Neural progenitor cell (in vitro differentiated cells): ENCODE measurements at regions not wholly inside any gene's neighbourhood (a gene's known extent, or its start where the extent isn't known, plus 50 kb on each side); places are given as distances from the start of the nearest gene placed in this dataset.

ENCODE experiments used
- DNase-seq: peaks from one replicate; pipeline ENCODE4 v3.0.0-alpha.2; 2016; ENCODE audit warnings: low spot score
- H2AFZ ChIP-seq: fragments of 200-600 bp; sonication (generic); replicated peaks from 2 replicates; pipeline ENCODE4 v1.6.1; 2016; ENCODE audit warnings: antibody characterized with exemption
- H3F3A ChIP-seq: fragments of 200-600 bp; sonication (generic); 2 replicates; pipeline ENCODE4 v1.6.1; 2016; ENCODE audit warnings: antibody characterized with exemption, low read depth
- H3K27ac ChIP-seq: fragments of 200-600 bp; sonication (generic); 2 replicates; pipeline ENCODE4 v1.5.1; 2016; ENCODE audit warnings: mild to moderate bottlenecking
- H3K27me3 ChIP-seq: fragments of 200-600 bp; sonication (generic); 2 replicates; pipeline ENCODE4 v1.6.1; 2016; ENCODE audit warnings: mild to moderate bottlenecking, moderate library complexity
- H3K36me3 ChIP-seq: fragments of 200-600 bp; sonication (generic); 2 replicates; pipeline ENCODE4 v1.5.1; 2016
- H3K4me1 ChIP-seq: fragments of 200-600 bp; sonication (generic); 2 replicates; pipeline ENCODE4 v1.6.1; 2016; ENCODE audit warnings: mixed run types
- H3K4me2 ChIP-seq: fragments of 200-600 bp; sonication (generic); 2 replicates; pipeline ENCODE4 v1.6.1; 2016
- H3K4me3 ChIP-seq: fragments of 200-600 bp; sonication (generic); 2 replicates; pipeline ENCODE4 v1.5.1; 2016
- H3K79me2 ChIP-seq: fragments of 200-600 bp; sonication (generic); 2 replicates; pipeline ENCODE4 v1.6.1; 2016; ENCODE audit warnings: low read depth
- H3K9ac ChIP-seq: fragments of 200-600 bp; sonication (generic); 2 replicates; pipeline ENCODE4 v1.6.1; 2016
- H3K9me3 ChIP-seq: fragments of 200-600 bp; sonication (generic); 2 replicates; pipeline ENCODE4 v1.5.1; 2016; ENCODE audit warnings: low read depth
- H4K20me1 ChIP-seq: fragments of 200-600 bp; sonication (generic); 2 replicates; pipeline ENCODE4 v1.6.1; 2016; ENCODE audit warnings: low read depth
- H3K27ac Mint-ChIP-seq: 3 replicates; pipeline ENCODE4 v1.8.0; 2021; ENCODE audit warnings: mixed read lengths
- H3K27me3 Mint-ChIP-seq: 2 replicates; pipeline ENCODE4 v1.8.0; 2022; ENCODE audit warnings: low read depth, mild to moderate bottlenecking, inconsistent platforms, moderate library complexity, mixed read lengths; ENCODE audit not compliant: insufficient read depth
- H3K36me3 Mint-ChIP-seq: 3 replicates; pipeline ENCODE4 v1.8.0; 2021; ENCODE audit warnings: mixed read lengths
- H3K4me1 Mint-ChIP-seq: 3 replicates; pipeline ENCODE4 v1.8.0; 2021; ENCODE audit warnings: mixed read lengths
- H3K4me3 Mint-ChIP-seq: 3 replicates; pipeline ENCODE4 v1.8.0; 2021; ENCODE audit warnings: mild to moderate bottlenecking, moderate library complexity, mixed read lengths
- H3K9me3 Mint-ChIP-seq: 3 replicates; pipeline ENCODE4 v1.8.0; 2020; ENCODE audit warnings: mixed read lengths
- CTCF ChIP-seq: fragments of 200-600 bp; sonication (generic); IDR thresholded peaks from 2 replicates; pipeline ENCODE4 v1.5.1; 2017; ENCODE audit warnings: antibody characterized with exemption, mild to moderate bottlenecking
- EZH2 ChIP-seq: fragments of 200-600 bp; sonication (generic); IDR thresholded peaks from 2 replicates; pipeline ENCODE4 v1.6.1; 2017; ENCODE audit warnings: antibody characterized with exemption, mild to moderate bottlenecking, moderate library complexity
- EZH2phosphoT487 ChIP-seq: fragments of 200-600 bp; sonication (generic); IDR thresholded peaks from 2 replicates; pipeline ENCODE4 v1.6.1; 2017; ENCODE audit warnings: antibody characterized with exemption

- H3K27ac ChIP-seq, result no peak overlapping the region
- H3F3A ChIP-seq, result no peaks in the 10 kb centered on the region
- no peak for DNase-seq
- TF ChIP-seq EZH2phosphoT487 (no peak), EZH2 (no peak), CTCF (no peak)
- no peaks in the 10 kb centered on the region for H3K79me2 ChIP-seq
- no peak overlapping the region for H3K4me3 ChIP-seq
- Mint-ChIP-seq H3K27me3 (no peaks in the 10 kb centered on the region), H3K27ac (no peak overlapping the region), H3K9me3 (peaks cover 2% of the 10 kb centered on the region), H3K4me3 (no peak overlapping the region), H3K36me3 (no peaks in the 10 kb centered on the region), H3K4me1 (peaks cover 7% of the 10 kb centered on the region)
- no peaks in the 10 kb centered on the region for H3K4me1 ChIP-seq
- no peaks in the 10 kb centered on the region for H3K9me3 ChIP-seq
- H3K9ac ChIP-seq, result no peak overlapping the region
- H3K4me2 ChIP-seq, result no peak overlapping the region
- no peak overlapping the region for H2AFZ ChIP-seq
- no peaks in the 10 kb centered on the region for H3K36me3 ChIP-seq
- no peaks in the 10 kb centered on the region for H4K20me1 ChIP-seq
- no peaks in the 10 kb centered on the region for H3K27me3 ChIP-seq
Measured at GRCh38 chr5:164824671-164825070, 1319.3 kb downstream of the MAT2B start.

DNA sequence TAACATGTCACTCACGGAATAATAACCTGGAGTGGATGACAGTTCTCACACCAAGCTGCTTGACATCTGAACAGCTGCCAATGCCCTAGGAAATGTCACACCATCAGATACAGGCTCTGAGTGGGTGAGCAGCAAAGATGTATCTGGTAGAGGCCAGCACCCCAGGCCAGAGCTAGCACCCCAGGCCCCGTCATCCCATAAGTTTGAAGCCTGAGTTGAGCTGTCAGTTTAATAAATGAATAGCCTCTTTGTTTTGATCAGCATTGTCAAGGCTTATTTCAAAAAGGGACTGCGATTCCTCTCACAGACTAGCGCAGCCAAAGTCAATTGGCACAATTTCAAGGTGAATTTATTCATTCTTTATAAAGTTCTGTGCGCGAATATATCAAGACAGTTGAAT is 1327.1 kb downstream of the MAT2B start:
- no peak overlapping the region for H2AFZ ChIP-seq
- TF ChIP-seq CTCF, result no peak
- no peak for TF ChIP-seq EZH2
- TF ChIP-seq EZH2phosphoT487, result no peak
- H3F3A ChIP-seq, result no peaks in the 10 kb centered on the region
- no peak for DNase-seq
- Mint-ChIP-seq H3K36me3 (no peaks in the 10 kb centered on the region), H3K4me1 (no peaks in the 10 kb centered on the region), H3K27ac (no peak overlapping the region), H3K27me3 (no peaks in the 10 kb centered on the region), H3K9me3 (no peaks in the 10 kb centered on the region), H3K4me3 (no peak overlapping the region)
- H3K4me3 ChIP-seq, result no peak overlapping the region
- no peaks in the 10 kb centered on the region for H3K27me3 ChIP-seq
- no peak overlapping the region for H3K4me2 ChIP-seq
- no peaks in the 10 kb centered on the region for H3K4me1 ChIP-seq
- no peaks in the 10 kb centered on the region for H4K20me1 ChIP-seq
- H3K36me3 ChIP-seq, result no peaks in the 10 kb centered on the region
- no peaks in the 10 kb centered on the region for H3K9me3 ChIP-seq
- H3K79me2 ChIP-seq, result no peaks in the 10 kb centered on the region
- H3K27ac ChIP-seq, result no peak overlapping the region
- H3K9ac ChIP-seq, result no peak overlapping the region

- no peak for TF ChIP-seq EZH2
- TF ChIP-seq EZH2phosphoT487, result no peak
- no peak for TF ChIP-seq CTCF
- Histone ChIP-seq H3K4me3 (no peak overlapping the region), H3K4me2 (no peak overlapping the region), H3K9ac (no peak overlapping the region), H3K36me3 (no peaks in the 10 kb centered on the region), H3K9me3 (no peaks in the 10 kb centered on the region), H3K27me3 (no peaks in the 10 kb centered on the region), H4K20me1 (no peaks in the 10 kb centered on the region), H3K4me1 (no peaks in the 10 kb centered on the region), H3F3A (no peaks in the 10 kb centered on the region), H3K79me2 (no peaks in the 10 kb centered on the region), H3K27ac (no peak overlapping the region), H2AFZ (no peak overlapping the region)
- H3K27me3 Mint-ChIP-seq, result no peaks in the 10 kb centered on the region
- no peak overlapping the region for H3K4me3 Mint-ChIP-seq
- DNase-seq, result no peak
- no peaks in the 10 kb centered on the region for H3K36me3 Mint-ChIP-seq
- no peak overlapping the region for H3K27ac Mint-ChIP-seq
- peaks cover 2% of the 10 kb centered on the region for H3K9me3 Mint-ChIP-seq
- H3K4me1 Mint-ChIP-seq, result no peaks in the 10 kb centered on the region
Measured at GRCh38 chr5:164844348-164844747, 1338.9 kb downstream of the MAT2B start.

DNA sequence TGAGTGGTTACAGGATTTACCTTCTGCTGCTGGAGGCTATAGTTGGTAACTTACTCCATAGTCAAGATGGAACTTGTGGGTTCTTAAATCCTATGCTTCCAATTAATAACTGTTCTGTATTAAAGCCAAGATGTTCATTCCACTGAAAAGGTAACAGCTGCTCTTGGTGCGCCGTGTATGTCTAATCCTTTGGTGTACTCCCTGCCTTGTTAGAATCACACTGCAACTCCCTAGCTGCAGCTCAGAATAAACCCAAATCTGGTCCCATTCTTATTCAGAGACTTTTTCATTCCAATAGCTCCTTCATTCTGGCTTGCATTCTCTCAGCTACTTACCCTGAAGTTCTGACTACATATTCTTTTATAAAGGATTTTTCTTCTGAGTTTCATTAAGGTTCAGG is 1355.5 kb downstream of the MAT2B start:
- Histone ChIP-seq H2AFZ (no peak overlapping the region), H3K4me2 (no peak overlapping the region), H3K9ac (no peak overlapping the region), H3K4me3 (no peak overlapping the region), H3K4me1 (peaks cover 9% of the 10 kb centered on the region), H4K20me1 (no peaks in the 10 kb centered on the region), H3K27me3 (no peaks in the 10 kb centered on the region), H3K9me3 (no peaks in the 10 kb centered on the region), H3F3A (no peaks in the 10 kb centered on the region), H3K36me3 (no peaks in the 10 kb centered on the region), H3K79me2 (no peaks in the 10 kb centered on the region), H3K27ac (no peak overlapping the region)
- peaks cover 2% of the 10 kb centered on the region for H3K4me1 Mint-ChIP-seq
- DNase-seq, result no peak
- no peak overlapping the region for H3K4me3 Mint-ChIP-seq
- TF ChIP-seq EZH2phosphoT487 (no peak), CTCF (no peak), EZH2 (no peak)
- H3K27ac Mint-ChIP-seq, result no peak overlapping the region
- no peaks in the 10 kb centered on the region for H3K9me3 Mint-ChIP-seq
- H3K27me3 Mint-ChIP-seq, result no peaks in the 10 kb centered on the region
- no peaks in the 10 kb centered on the region for H3K36me3 Mint-ChIP-seq
